NCI-H1417 treated with DMSO at 0.1 percent for 48 hours (cell line): ENCODE measurements at regions not wholly inside any gene's neighbourhood (a gene's known extent, or its start where the extent isn't known, plus 50 kb on each side); places are given as distances from the start of the nearest gene placed in this dataset.
"Not testable (repeated sequence)": the region's sequence is repeated elsewhere in the genome, so short reads cannot be mapped to it uniquely, and the experiment has no call there.

Experiments
- DNase-seq: peaks from one replicate; lab custom pipeline; 2025; lab: John Stamatoyannopoulos, UW

DNA sequence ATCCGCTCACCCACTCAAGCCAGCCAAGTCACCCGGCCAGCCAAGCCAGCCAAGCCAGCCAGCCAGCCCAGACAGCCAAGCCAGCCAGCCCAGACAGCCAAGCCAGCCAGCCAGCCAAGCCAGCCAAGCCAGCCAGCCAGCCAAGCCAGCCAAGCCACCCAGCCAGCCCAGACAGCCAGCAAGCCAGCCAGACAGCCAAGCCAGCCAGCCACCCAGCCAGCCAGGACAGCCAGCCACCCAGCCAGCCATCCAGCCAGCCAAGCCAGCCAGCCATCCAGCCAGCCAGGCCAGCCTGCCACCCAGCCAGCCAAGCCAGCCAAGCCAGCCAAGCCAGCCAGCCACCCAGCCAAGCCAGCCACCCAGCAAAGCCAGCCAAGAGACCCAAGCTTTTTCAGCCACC is 316.8 kb upstream of the PLGLB2 start:
- DNase-seq, result not testable (repeated sequence)

DNA sequence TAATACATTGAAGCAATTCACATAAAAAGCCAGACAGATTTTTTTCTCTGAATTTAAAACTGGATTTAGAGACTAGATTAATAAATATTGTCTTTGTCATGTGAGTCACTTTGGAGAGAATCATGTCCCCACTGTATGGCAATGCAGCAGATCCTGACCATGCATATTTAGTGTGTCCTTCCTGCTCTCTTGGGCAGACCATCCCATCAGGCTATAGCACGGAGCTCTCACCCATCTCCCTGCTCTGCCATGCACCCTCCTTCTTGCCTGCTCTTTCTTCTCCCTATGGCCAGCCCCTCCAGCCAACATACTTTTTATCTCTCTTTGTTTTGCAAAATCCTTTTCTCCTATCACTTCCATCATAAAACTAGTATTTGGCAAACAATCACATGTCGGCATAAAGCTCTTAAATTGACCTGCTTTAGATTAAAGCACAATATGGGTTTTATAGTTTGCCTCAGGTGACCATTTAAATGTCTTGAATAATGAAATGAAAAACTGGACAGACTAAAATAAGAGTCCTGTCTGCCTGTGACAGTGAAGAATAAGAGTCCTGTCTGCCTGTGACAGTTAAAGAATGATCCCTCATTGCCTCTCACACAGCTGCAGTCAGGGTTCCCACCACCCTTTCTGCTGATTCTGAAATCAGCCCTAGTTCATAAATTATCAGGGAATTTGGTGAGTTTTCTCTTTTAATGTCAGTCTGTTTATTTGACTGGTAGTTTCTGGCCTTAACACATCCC is 315.0 kb upstream of the PLGLB2 start:
- DNase-seq, result not testable (repeated sequence)

DNA sequence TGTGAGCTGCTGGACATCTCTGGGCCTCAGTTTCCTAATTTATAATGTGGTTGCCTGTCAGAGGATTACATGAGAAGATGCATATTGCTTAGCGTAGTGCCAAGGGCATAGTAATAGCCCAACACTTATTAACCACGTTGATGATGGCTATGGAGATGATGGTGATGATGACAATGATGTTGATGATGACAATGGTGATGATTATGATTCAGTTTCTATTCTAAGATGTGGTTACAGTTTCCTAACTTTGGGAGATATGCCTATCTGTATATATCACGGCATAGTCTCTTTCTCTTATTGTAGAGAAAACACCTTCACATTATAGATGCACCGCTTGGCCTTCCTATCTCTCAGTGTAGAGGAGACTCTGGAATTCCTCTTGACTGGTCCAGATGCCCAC is 311.9 kb upstream of the PLGLB2 start:
- DNase-seq, result not testable (repeated sequence)

DNA sequence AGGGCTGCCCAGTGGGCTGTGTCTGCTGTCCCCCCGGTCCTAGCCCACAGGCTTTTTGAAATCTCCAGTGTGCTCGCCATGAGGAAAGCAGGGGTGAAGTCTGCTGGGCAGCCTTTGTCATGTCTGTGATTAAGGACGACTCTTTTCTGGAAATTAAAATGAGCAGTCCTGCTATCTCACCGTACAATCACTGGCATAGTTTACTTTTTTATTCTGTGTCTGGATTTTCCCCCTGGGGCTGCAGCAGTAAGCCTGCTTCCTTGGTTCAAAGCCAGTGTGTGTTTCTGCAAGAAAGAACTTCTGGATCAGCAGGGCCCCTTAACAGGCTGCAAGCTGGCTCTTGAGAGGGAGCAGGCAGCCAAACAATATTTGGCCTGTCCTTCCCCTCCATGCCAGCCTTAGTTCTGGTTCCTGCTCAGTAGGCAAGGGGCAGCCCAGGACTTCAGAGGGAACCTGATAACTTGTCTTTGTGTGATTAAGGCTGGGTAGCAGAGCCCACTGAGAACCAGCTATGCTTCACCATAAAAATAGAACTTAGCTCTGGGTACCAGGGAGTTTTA is 310.1 kb upstream of the PLGLB2 start:
- DNase-seq, result not testable (repeated sequence)

DNA sequence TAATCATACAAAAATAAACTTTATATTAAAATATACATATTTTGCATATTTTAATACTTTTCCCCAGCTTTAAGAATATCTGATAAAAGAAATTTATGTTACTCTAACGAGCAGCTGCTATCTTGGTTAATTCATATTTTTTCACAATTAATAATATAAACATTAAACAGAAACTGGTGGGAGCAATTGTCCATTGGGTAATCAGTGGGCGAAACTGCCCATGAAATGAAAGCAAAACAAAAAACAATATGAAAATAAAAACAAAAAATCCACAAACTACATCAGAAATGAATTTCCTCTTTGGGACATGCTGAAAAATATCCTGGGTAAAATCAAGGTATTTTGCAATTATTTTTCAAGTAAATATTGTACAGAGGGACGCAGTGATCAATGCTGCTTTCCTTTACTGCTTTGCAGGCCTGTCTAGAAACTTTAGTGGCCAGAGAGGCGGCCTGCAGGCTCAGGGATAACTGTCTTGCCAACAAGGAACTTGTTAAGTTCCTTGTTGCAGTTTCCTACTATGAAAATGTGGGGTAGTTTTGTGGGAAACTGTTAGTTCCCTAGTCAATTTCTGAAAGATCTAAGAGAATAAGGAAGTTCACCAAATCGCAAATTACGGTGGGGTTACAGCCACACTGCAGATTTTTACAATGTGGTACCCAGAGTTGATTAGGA is 309.0 kb upstream of the PLGLB2 start:
- DNase-seq, result not testable (repeated sequence)

DNA sequence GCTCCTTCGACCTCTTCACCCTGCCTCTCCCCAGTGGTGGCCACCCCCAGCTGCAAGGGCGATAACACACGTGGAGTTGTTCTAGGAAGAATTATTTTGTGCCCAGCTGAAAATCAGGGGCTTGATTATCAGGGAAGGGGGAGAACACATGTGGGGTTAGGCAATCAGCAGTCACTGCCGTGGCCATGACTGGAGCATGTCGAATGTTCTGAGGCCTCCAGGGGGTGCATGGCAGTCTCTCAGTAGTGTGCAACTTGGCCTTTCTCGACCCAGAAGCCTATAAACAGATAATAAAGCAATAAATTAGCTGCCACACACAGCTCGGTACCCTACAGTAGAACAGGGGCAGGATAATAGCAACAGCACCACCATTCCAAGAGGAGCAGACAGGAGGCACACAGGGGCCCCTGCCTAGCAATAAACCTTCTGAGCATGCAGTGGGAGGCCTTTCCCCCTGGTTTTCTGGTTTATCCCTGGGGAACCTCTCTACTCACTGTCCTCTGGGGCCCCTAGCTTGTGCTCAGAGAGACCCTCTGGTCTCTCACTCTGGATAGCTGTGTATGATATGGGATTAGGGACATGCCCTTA is 308.2 kb upstream of the PLGLB2 start:
- not testable (repeated sequence) for DNase-seq

DNA sequence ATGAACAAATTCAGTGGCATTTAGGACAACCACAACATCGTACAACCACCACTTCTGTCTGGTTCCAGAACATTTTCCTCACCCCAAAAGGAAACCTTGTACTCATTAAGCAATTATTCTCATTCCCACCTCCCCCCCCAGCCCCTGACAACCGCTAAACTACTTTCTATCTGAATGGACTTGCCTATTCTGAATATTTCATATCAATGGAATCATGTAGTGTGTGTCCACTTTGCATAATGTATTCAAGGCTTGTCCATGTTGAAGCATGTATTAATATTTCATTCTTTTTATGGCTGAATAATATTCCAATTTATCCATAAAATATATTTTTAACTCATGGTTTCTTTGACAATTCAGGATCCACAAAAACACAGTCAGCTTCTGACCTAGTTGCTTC is 307.2 kb upstream of the PLGLB2 start:
- not testable (repeated sequence) for DNase-seq

DNA sequence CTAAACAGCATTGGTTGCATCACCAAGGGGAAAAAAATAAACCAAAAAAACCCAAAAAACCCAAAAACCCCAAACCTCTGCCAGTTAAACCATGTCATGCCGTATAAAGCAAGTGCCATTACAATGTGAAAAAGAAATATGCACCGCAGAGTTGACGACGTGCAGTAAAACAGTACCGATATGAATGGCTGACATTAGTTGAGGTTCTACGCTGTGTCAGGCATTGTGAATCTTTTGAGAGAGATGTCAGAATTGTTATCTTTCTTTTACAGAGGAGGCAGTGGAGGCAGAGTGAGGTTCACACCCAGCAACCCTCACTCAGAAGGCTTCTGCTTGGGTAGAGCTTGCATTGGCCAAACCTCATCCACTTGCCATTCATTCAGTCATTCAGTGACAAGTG is 306.5 kb upstream of the PLGLB2 start:
- not testable (repeated sequence) for DNase-seq

DNA sequence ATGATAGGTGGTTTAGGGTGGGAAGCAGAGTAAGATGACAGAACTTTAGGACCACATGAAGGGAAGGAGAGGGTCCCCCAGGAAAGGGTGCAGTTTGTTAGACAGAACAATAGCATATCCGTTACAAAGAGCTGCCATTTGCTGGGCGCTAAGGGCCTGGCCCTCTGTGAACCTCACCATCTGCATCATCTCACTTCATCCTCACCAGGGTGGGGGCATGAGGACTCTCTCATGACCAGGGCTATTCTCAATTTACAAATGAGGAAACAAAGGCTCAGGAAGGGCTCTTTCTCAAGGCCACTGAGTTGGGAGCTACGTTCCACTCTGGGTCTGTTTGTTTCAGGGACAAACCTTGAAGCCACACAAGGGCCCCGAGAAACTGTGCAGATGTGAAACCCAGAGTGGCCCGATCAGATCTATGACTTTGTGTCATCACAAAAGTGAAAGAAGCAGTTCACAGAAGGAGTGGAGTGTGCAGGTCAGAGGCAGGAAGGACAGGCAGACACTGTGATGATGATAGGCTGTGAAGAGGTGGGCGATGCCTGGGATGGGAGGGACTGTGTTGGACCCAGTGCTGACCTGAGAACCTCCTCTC is 304.8 kb upstream of the PLGLB2 start:
- not testable (repeated sequence) for DNase-seq

DNA sequence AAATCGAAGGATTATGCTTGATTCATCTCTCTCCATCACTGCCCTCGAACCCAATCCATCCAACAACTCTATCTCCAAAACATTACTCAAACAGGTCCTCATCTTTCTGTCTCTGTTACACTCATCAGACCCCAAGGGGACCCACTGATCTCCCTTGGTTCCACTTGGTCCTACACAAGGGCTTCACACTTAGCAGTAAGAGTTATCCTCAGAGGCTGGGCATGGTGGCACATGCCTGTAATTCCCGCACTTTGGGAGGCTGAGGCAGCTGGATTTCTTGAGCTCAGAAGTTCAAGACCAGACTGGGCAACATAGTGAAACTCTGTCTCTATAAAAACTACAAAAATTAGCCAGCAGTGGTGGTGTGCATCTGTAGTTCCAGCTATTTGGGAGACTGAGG is 302.9 kb upstream of the PLGLB2 start:
- DNase-seq, result not testable (repeated sequence)

DNA sequence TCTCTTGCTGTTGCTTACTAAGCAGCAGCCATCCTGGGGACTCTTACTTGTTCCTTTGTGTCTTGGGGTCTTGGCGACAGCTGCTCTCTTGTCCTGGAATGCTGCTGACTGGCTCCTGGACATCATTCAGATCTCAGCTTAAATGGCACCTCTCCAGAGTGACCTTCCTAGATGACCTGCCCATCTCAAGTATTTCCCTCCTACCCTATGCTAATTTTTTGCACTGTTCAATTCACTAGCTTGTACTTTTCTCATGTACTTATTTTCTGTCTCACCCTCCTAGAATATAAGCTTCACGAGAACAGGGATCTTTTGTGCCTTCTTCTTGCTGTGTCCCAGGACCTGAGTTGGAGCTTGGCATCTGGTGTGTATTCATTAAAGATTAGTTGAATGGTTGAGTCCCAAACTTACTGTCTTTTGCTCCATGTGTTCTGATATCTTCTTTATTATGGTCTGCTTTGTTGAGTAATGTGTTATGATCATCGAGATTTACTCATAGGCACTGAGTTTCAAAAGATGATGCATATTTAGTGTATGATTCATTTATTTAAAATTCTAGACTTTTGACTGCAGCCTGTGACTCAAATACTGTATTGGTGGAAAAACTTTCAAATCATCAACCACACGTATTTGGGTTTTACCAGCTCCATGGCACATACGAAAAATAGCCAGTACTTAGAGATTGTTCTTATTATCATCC is 302.1 kb upstream of the PLGLB2 start:
- DNase-seq, result not testable (repeated sequence)

DNA sequence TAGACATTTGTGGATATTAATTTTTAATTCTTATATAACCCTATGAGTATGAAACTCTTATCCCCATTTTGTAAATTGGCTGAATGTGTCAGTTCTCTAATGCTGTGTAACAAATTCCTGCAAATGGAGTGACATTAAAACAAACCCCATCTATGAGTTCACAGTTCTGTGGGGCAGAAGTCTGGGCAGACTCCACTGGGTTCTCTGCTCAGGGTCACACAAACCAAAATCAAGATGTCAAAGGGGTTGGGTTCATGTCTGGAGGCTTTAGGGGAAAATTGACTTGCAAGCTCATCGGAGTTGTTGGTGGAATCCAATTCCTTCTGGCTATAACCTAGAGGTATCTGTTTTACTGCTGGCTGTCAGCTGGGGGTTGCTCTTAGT is 301.6 kb upstream of the PLGLB2 start:
- DNase-seq, result not testable (repeated sequence)

DNA sequence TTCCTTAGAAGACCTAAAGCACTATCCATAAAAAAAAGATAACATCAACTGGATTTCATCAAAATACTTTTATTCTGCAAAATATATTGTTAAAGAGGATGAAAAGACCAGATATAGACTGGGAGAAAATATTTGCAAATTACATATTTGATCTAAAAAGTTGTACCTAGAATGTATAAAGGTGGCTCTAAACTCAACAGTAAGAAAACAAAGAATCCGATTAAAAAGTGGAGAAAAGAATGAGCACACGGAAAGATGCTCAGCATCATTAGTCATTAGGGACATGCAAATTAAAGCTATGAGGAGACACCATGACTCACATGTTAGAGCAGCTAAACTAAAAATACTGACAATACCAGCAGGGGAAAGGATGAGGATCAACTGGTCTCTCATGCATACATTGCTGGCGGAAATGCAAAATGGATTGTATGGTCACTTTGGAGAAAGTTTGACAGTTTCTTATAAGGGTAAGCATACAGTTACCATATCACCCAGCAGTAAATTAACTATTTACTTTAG is 298.4 kb upstream of the PLGLB2 start:
- DNase-seq, result not testable (repeated sequence)

DNA sequence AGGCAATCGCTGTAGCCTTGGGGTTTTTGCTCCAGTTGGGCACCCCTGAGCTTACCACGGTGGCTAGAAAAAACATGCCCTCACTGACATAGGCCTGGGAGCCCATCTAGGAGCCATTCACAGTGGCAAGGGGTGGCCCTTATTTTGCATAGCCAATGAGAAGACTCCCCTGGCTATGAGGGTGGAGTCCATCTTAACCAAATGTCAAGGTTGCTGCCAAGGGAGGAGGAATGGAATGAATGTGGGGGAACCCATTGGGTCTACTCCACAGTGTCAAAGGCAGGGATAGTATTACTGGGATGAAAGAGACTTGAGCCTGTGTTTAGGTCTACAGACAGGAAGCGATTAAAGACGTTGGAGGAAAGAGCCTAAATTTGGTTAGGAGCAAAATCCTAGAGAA is 295.7 kb upstream of the PLGLB2 start:
- not testable (repeated sequence) for DNase-seq

DNA sequence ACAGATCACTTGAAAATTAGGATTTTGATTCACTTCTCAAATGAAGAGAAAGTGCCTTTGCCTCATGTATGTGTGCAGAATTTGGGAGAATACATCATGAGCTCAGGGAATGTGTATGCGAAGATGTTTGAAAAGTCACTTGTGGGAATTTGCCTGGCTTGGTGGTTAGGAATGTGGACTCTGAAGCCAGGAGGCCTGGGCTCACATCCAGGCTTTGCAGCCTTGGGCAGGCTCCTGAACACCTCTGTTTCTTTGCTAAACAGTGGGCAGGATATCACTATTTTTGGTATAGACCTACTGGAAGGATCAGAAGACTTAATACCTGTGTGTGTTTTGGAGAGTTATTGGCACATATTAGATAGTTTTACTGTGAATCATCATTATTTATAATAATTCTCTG is 295.0 kb upstream of the PLGLB2 start:
- DNase-seq, result not testable (repeated sequence)

DNA sequence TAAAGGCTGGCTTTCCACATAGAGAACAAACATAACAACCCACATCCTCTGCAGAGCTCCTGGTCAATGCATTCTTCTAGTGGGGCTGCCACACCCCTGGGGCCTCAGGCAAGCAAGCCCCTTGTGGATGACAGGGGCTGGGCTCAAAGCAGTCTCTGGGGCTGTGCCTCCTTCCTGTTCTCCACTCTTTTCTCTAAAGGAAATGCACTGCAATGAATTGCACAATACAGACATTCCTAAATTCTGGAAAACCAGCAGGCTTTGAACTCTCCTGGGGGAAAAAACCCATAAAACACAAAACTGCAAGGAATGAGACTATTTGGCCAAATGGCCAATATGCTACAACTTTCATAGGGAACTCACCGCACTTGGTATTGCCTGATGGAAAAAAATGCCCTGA is 293.9 kb upstream of the PLGLB2 start:
- not testable (repeated sequence) for DNase-seq

DNA sequence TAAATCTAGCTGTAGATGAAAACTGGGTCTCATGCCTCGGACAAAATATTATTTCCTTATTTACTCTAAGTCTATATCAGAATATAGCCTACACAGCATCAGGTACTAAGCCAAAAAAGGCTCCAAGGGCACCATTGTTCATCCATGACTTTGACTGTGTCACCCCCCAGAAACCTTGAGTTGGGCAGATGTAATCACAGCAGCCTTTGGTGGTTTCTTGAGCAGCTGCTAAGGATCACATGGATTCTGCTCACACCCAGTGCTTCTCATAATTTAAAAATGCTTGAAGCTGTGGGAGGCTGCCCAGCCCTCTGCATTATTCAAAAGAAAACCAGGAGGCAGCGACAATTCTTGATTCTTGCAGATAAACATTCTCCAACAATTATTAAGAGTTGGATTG is 293.5 kb upstream of the PLGLB2 start:
- DNase-seq, result not testable (repeated sequence)

DNA sequence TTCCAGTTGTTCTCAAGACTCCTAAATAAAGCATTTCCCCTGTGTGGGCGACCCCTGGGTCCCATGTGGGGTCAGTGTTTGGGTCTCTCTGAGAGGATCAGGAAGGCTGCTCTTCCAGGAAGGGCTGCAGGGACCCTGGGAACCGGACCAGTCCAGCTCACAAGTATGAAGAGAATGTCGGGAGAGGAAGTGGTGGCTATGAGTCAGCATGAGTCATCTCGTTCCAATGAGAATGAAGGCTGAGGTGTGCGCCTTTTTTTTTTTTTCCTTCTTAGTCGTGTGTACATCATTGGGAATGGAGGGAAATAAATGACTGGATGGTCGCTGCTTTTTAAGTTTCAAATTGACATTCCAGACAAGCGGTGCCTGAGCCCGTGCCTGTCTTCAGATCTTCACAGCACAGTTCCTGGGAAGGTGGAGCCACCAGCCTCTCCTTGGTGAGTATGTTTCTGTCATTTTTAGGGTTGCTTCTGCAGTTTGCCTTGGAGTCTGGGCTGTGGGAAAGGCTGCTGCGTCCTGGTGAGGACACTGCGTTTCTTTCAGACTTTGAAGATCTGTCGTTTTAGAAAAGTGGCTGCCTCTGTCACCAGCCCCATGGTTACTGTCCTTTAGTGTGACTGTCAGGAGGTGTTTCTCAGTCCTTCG is 292.6 kb upstream of the PLGLB2 start:
- DNase-seq, result not testable (repeated sequence)

DNA sequence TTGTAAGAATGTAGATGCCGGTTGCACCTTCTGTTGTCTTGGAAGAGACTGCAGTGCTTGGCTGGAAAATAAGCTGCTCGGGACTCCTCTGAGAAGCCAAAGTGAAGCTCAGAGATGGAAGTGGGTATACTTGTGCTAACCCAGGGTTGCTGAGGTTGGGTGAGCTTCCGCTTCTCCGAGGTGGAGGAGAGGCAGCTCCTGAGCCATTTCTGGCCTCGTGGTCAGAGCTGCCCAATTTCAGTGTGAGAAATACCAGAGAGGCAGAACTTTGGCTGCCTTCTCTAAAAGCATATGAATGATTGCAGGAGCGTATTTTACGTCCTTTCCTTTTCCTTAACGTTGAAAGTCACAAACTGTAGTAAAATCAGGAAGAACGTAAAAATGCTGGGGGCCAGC is 292.0 kb upstream of the PLGLB2 start:
- DNase-seq, result not testable (repeated sequence)

DNA sequence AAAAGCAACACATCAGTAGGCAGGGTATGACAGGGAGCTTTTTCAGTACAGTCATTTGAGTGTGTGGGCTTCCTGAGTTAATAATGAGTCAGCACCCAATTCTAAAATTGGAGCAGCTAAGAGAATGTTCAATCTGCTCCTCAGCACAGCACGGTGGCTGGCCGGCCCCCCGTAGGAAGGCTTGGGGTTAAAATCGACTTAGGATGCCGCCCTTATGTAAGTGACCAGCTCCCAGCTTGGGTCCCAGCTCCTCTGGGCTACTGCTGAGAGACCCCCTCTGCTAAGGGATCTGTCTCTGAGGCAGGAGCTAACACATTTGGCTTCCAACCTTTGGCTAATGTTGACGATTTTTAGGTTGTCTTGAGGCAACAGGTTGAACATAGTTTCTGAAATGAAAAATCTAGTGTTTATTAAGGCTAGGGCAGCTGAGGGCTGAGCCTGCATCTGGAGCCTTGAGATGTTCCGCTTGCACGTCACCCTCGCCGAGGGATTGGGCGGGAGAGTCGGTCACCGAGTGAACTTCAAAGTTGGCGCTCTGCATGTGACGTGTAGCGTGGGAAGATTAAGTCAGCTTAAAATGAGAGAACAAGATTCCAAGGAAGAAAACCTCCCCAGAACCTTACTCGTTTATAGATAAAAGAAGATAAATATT is 291.3 kb upstream of the PLGLB2 start:
- DNase-seq, result not testable (repeated sequence)

DNA sequence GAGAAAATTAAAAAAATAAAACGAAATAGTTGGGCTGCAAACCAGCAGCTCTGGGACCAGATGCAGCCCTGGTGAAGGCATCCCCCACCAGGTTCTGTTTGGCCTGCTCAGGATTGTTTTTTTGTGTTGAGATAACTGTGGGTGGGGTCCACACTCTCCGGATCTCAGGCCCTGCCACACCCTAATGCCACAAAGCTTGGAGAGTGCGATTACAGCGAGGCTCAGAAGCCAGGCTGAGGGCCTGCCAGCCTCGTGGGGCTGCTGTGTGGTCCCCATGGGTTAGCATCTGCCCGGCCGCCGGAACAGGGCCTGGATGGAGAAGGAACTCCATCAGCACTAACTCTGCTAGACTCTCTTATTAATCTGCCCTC is 290.8 kb upstream of the PLGLB2 start:
- not testable (repeated sequence) for DNase-seq
